NCI-H187 treated with DMSO at 0.1 percent for 48 hours (cell line): ENCODE measurements at regions not wholly inside any gene's neighbourhood (a gene's known extent, or its start where the extent isn't known, plus 50 kb on each side); places are given as distances from the start of the nearest gene placed in this dataset.
"Not testable (repeated sequence)": the region's sequence is repeated elsewhere in the genome, so short reads cannot be mapped to it uniquely, and the experiment has no call there.

Source experiments
- DNase-seq: peaks from one replicate; lab custom pipeline; 2025; lab: John Stamatoyannopoulos, UW

DNA sequence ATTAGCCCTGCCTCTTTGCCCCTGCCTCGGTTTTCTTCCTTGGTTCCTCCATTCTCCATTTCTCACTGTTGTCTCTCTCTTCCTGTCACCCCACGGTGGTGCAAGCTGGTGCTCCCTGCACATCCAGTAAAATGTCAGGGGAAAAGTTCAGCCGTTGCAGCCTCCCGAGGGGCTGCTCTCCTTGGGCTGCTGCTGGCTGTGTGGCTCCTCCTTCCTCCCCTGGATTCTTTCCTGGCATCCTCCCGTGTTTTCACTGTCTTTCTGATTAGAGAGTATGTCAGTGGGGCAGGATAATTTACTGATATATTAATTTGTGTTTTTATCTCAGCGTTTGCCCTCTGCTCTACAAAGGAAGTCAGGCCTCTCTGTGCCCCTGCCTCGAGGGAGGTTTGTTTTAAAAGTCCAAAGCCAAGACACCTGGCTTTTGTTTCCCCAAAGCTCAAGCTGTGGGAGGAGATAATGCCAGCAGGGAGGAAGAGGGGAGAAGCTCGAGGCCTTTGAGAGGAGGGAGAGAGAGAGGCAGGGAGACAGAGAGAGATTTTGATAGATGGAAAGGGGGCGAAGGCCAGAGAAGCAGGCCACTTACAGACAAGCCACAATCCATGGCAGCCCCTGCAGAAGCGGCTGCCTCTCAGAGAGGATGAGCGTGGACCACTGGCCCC, 150.3 kb upstream of the NR2F2 start:
- no peak for DNase-seq

DNA sequence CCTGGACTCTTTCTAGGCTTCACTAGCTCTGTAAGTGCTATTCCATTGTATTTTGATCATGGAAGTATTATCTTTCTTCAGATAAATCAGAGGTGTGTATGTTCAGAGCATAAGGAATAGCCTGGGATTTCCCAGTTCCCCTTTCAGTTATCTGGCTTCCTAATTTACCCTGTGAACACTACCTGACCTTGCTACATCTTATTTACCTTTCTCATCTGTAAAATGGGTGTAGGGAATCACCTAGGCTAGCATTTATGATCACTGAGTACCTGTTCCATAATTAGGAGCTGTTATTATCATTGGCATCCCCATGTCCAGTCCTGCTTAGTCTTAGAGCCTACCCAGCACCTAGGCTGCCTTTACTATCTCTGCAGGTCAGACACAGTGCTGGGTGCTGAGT, 149.3 kb upstream of the NR2F2 start:
- DNase-seq: no peak

DNA sequence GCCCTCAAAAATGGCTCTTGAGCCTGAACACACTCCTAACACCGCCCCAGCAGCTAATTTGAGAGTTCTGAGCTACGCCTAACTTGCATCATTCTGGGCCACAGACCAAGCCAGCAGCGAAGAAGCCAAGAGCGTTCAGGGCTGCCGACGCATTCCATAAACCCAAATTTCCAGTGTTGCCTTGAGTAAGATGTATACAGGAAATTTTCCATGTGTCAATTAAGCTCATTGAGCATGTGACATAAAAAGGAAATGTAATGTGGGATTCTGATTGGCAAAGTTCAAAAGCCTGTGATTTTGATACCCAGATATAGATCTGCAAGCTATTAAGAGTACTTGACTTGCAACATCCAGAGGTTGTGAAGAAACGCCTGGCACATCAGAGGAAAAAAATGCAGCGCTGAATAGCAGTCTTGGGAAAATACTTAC, 148.6 kb upstream of the NR2F2 start:
- DNase-seq: no peak

DNA sequence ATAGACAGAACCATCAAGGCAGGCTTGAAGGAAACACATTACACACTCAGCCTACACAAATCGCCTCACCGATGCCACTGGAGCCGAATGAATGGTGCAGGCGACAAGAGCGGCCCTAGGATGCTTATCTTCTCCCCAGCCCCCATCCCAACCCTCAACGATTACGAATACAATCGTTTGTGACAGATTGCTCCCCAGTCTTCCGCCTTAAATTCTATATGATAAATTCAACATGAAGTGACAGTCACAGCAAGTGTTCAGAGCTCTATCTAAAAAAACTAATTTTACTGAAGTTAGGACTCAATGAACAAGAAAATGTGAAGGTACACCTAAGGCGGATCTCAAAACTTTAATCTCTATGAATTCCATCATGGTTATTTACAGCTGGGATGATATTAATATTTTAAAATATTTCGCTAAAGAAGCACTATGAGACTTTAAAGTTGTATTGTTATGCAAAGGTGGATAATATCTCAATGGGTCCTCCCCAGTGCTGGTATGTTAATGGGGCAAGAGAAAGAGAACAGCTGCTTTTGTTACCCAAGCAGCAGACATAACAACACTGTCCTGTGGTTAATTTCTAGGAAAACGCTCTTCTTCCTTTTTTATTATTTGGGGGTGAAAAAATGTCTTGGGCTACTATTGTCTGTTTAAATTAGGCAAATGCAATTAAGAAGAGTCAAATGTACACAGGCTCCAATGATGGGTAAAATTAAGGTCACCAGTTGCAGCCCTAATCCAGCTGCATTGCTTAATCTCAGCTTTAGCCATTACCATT, 147.6 kb upstream of the NR2F2 start:
- no peak for DNase-seq

DNA sequence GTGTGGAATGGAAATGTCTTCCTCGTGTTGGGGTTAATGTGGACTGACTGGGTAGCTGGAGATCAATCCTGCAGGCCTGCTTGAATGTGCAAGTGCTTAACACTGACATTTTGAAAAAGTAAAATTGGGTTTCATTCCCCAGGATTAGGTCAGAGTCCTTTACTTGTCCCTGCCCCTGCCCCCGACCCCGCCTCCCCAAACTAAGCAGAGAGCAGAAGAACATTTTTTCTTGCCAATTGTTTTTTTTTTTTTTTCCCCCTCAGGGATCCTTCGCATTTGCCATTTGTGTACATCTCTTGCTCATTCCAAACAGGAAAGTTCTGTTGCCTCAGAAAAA, 147.0 kb upstream of the NR2F2 start:
- DNase-seq: no peak

DNA sequence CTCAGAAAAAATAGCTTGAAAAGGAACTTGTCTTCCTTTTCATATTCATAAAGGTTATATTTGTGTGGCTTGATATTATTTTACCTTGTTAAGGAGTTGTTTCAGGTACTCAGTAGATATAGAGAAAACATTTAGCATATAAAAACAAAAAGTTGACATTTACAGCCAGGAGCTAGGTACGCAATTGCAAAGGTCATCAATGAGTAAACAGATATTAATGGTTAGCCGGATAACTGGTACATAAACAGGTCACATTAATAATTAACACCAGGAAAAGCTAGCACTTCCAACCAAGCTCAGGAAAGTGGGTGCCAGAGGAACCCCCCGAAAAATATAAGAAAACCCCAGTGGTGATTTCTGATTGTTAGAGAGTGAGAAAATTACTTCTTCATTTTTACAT, 146.6 kb upstream of the NR2F2 start:
- DNase-seq: no peak

DNA sequence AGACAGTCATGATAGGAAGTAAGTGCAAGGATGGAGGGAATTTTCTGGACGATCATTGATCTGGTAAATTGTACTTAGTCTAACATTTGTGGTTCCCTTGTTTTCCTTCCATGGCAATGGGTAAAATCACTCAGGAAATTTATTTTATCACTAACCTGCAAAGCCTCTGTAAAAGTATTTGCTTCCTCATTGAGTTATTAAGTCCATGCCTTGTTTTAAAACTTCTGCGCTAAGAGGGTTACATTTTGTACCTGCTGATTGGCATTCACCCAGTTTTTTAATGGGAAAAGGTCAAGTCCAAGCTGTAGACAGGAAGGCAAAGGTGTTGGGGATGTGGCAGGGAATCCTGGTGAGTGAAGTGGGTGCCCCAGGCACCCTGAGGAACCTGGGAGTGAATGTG, 146.2 kb upstream of the NR2F2 start:
- DNase-seq: no peak

DNA sequence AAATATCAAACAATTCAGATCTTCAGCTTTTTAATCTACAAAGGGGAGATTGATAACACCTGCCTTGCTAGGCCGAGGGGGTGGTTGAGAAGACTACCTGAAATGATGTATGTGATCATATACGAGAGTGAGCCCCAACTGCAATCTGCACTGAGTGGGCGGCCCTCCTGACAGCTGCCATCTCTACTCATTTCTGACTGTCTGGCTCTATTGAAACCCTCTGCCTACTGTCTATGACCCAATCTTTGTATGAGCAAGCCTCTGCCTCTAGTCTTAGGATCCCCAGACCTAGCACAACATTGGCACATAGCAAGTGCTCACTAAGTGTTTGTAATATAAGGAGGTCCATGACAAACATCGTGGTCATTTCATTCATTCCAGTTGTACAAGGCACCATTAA, 144.4 kb upstream of the NR2F2 start:
- DNase-seq: no peak

DNA sequence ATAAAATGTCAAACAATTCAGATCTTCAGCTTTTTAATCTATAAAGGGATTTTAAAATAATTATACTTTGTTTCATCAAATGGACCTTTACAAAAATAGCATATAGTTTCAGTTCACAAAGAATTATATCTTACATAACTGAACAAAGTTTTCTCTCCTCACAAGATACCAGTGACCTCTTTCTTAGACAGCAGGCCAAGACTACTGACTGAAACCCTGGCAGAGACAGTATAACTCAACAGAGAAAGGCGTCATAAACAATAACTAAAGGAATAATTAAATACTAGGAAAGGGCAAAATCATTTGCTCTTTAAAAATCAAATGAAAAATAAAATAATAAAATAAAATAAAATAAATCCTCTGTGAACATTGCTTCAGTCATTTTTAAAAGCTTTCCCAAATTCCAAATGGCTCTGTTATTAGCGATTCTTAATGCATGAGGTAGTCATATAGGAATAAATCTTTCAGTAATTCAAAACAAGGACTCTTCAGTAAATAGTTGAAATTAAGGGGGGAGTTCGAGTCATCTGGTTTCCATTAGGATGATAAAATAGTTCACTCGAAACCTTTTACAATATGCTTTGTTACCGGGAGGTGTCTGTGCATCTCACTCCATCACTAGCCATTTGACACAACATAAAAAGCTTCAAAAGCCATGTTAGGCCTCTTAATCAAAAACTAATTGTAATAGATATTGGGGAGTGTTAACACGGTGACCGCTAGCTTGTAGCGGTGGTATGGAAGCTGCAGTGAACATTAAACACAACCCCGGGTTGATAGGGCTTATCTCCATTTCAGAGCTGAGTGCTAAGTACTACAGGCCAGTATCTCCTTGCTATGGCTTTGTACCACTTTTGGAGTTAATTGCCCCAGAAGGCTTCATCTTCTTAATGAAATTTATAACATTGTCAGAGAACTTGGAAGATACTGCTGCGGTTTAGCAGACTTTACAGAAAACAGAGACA, 142.9 kb upstream of the NR2F2 start:
- DNase-seq: no peak

DNA sequence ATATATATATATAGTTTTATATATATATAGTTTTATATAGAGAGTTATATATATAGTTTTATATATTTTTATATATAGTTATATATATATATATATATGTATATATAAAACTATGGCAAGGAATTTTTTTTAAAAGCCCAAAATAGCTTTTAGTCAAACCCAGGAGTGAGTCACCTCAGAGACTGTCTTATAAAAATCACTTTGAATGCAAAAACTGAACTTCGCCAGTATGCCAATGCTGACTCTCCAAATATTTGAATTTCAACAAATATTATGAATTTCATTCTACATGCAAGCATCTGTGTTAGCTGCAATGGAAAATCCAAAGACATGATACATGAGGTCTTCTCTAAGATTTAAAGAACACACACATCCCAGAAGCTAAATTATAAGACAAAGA, 132.8 kb upstream of the NR2F2 start:
- DNase-seq: no peak

DNA sequence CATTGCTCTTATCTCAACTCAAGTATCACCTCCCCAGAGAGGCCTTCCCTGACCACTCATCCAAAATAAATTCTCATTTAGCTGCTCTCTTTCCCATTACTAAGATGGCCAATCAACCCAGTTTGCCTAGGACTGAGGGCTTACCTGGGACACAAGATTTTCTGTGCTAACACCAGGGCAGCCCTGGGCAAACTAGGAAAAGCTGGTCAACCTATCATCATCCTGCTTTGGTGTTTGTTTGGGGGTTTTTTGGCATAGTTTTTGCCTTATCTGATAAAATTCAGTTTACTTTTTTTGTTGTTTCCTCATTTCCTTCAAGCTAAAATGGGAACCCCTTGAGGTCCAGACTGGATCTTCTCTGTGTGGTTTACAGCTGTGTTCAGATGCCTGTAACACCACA, 131.4 kb upstream of the NR2F2 start:
- DNase-seq: no peak

DNA sequence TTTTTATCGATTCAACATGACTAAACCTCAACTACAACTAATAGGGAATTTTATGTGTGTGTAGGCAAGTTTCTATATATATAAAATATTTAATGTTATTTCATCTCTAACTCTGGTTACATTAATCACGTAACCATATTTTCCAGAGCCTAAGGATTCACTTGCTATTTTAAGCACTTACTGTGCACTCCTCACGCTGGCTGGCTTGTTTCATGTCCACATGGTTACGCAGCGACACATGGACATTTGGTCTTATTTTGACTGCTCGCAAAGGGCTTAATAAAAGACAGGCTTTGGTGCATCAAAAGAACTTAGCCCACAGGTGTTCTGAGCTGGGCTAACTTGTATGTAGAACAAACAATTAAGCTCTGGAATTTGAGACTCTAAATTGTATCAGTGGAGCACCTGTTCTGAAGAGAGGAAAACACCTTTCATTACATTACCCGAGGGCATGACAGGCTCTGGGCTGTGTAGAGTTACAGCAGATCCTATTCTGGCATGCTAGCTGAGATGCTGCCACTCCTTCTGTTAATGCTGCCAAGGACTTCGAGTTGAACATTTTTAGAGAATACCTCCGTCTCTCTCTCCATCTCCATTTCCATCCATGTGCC, 130.0 kb upstream of the NR2F2 start:
- DNase-seq: no peak

DNA sequence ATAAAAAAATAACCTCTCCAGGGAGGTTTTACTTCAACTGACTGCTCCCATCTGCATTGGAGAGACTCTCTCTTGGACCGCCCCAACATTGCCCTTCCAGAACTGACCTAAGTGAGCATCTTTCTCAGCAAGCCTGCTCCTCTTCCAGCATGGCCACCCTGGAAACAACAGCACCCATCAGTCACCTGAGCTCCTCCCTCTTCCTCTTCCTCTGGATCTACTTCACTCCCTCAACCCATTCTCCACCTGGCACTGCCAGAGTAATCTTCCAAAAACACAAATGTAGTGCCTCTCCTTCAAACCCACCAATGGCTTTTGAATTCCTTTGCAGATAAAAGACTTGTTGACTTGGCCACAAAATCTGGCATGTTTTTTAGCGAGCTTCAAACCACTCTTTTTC, 128.8 kb upstream of the NR2F2 start:
- no peak for DNase-seq

DNA sequence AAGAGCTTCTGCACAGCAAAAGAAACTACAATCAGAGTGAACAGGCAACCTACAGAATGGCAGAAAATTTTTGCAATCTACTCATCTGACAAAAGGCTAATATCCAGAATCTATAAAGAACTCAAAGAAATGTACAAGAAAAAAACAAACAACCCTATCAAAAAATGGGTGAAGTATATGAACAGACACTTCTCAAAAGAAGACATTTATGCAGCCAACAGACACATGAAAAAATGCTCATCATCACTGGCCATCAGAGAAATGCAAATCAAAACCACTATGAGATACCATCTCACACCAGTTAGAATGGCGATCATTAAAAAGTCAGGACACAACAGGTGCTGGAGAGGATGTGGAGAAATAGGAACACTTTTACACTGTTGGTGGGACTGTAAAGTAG, 124.9 kb upstream of the NR2F2 start:
- DNase-seq: not testable (repeated sequence)

DNA sequence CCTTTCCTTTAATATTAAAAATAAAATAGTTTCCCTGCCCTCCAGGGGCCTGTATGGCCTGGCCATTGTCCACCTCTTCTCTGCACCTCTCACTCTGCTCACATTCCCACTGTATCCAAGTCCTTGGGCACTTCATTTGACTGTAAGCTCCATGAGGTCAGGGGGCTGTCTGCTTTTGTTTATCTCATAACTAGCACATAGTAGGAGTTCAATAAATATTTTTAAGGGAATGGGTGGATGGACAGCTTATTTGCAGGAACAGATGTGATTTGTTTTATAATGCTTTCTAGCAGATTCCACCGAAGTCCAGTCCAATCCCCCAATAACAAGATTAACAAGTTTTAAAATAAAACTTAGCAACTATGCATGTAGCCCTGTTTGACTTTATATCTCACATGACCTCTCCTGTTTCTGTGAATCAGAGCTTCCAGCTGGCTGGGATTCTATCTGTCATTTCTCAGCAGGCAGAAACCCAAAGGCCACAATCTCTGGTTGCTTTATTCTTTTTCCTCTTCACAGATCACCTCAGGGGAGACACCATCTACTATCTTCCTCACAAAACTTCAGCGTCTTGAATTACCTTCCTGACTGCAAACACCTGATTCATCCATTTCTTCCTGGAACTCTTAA, 123.0 kb upstream of the NR2F2 start:
- no peak for DNase-seq

DNA sequence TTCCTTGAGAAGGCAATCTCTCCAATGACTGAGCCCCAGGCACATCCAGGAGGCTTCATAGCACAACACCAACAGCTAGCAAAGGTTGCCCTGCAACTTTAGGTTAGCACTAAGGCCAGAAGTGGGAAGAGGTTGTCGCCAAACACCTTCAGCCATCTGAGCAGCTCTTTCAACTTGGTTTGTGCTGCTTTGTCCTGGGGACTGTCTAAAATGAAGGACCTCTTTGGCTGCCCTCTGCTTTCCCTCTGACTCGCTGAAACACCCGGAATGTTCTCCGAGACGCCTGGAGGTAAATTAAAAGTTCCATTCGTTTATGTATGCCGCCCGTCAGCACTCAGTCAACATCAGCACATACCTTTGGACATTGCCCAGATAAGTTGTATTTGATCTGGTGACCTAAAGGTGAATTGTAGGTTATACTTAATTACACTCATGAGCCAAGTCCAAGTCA, 121.2 kb upstream of the NR2F2 start:
- no peak for DNase-seq

DNA sequence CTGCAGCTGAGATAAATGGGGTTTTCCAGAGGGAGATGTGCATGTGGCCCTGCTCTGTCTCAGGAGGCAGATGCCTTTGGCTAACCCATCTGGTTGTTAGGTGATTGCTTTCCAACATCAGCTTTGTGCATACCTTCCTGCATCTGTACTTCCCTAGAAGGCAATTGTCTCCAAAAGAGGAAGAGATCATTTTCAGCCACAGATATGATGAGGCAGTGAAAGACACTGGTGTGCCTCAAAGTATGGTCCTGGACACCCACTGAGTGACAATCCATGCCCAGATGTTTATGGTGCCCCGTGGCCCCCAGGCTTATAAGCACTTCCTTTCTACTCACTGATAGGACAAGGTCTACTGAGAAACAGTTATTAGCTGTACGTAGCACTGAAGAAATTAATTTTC, 117.5 kb upstream of the NR2F2 start:
- no peak for DNase-seq

DNA sequence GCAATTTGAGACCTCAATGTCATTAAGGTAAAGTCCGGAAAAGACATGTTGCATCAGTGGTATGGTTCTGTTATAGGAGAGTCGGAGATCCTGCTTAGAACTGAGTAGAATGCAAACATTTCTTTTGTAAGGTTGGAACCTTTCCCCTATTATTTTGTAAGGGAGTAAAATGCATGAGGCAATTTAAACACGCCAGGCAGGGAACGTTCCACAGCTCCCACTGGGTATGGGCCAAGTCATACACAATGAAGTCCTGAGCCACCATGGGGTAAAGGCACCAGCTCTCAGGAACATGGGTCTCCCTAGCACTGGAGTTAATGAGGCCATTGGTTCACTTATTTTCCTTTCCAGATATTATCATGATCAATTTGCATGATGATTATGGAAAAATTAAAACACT, 116.6 kb upstream of the NR2F2 start:
- no peak for DNase-seq

DNA sequence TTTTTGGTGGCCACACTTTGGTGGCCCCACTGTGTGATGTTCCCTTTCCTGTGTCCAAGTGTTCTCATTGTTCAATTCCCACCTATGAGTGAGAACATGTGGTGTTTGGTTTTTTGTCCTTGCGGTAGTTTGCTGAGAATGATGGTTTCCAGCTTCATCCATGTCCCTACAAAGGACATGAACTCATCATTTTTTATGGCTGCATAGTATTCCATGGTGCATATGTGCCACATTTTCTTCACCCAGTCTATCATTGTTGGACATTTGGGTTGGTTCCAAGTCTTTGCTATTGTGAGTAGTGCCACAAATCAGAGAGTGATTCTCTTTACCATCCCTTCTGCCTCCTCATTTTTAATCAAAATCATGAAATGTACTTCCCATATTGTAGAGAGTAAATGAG, 114.0 kb upstream of the NR2F2 start:
- not testable (repeated sequence) for DNase-seq

DNA sequence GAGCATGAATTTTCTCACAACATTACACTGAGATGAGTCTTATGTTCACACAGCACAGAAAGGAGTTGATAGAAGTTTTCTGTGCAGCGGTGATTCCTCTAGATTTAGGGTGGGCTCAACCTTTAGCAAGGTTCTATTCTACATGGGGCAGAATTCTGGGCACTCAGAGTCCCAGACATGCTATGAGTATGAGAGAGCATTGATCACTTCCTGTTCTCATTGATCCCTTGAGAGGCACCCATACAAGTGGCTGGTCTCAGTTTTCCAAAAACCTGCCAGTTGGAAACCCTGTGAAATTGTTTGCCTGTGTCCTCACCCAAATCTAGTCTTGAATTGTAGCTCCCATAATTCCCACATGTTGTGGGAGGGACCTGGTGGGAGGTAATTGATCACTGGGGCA, 112.5 kb upstream of the NR2F2 start:
- no peak for DNase-seq

DNA sequence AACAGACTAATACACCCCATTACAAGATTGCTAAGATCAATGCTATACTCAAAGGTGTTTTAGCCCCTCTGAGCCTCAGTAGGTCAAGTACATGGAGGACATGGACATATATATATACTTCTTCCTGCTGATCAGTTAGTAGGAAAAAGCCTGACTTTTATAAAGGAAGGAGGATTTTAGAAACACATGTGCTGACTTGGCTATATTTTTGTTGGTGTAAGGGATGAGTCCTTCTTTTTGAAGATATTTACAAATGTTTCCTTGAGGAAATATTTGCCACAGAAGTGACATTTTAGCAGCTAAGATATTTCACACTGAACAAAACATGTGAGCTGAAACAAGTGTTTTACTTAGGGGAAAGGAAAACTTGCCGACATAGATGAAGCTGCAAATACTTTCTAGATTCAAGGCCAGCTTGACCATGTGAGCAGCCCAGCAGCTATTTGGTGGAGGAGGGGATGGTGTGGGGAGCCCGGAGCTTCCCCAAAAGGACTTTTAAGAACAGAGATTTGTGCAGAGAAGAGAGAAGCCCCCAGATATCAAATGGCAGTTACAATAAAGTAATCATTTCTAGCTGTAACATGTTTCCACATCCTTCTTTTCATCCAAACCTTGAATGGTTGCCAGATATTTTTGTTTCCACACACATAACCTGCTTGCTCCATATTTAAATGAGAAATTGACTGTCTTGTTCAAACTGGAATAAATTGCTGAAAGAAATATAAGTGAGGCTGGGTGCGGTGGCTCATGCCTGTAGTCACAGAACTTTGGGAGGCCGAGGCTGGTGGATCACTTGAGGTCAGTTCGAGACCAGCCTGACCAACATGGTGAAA, 111.7 kb upstream of the NR2F2 start:
- DNase-seq: no peak
